ENCODE measurements at regions not wholly inside any gene's neighbourhood (a gene's known extent, or its start where the extent isn't known, plus 50 kb on each side); places are given as distances from the start of the nearest gene placed in this dataset.

DNA sequence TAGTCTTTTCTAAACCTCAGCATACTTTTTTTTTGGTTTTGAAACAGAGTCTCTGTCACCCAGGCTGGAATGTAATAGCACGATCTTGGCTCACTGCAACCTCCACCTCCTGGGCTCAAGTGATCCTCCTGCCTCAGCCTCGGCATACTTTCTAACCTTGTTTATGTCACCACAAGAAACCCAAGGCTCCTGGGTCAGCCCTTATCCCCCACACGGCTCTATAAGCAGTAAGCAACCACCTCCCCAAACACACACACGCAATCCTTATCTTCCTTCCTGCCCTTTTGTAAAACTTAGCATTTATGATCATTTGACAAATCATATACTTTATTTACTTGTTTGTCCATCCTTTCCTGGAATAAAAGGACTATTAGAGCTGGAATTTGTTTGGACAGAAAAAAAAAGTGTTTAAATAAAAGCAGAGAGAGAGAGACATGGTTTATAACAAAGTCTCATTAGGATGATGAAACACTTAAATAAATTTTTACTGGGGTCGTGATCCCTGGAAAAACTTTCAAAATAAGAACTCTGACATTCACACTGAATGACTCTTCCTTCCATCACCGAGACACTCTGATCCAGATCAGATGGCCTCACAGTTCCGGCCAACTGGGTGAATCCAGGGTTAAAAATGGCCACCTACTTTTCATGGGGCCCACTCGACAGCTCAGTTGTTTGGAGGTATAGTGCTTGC lies 72.7 kb upstream of the PIK3CG start:
- no peak overlapping the region for H3K4me3 ChIP-seq (ENCODE audit: low read depth, low read length)
- TF ChIP-seq, protein P1, sequence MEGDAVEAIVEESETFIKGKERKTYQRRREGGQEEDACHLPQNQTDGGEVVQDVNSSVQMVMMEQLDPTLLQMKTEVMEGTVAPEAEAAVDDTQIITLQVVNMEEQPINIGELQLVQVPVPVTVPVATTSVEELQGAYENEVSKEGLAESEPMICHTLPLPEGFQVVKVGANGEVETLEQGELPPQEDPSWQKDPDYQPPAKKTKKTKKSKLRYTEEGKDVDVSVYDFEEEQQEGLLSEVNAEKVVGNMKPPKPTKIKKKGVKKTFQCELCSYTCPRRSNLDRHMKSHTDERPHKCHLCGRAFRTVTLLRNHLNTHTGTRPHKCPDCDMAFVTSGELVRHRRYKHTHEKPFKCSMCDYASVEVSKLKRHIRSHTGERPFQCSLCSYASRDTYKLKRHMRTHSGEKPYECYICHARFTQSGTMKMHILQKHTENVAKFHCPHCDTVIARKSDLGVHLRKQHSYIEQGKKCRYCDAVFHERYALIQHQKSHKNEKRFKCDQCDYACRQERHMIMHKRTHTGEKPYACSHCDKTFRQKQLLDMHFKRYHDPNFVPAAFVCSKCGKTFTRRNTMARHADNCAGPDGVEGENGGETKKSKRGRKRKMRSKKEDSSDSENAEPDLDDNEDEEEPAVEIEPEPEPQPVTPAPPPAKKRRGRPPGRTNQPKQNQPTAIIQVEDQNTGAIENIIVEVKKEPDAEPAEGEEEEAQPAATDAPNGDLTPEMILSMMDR (IDR thresholded peaks at IDR 0.05; ENCODE audit: low read depth, low read length): no peak

DNA sequence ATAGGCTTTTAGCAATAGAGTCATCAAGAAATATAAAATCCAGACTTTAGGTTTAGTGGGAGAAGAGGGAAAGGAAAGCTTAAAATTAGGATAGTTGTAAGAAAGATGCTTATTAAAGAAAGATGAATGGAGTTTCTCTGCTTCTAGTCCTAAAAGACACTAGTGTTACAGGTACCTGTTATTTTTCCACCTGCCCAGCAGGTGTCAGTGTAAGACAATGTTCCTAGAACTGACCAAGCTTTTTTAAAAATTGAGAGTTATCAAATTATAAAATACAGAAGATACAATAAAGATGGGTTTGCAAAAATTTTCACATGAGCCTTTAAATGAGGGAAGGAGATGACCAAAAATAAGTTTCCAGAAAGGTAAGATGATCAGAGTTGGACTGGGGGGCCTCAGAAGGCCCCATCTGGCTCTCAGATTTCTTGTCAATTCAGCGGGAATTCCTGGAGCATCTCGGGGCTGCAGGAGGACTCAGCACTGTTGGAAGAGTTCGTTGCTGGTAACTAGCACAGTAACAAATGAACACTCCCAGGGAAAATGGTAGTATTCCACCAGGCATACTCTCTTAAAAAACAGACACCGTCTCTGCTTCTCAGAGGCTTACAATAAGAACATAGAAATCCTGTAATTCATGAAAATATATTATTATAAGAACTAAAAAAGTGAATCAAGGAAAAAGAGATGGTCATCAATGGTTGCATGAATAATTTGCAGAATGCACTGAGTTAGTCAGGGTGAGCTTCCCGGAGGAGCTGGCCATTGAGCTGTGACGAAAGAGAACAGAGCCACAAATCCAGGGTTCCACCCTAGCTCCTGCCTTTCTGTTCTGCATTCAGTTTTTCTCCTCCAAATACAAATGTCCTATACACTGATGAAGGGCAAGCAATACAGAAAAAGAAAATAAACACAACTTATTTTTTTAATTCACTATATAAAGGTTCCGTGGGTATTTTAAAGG lies 71.8 kb upstream of the PIK3CG start:
- TF ChIP-seq, protein P1 (IDR thresholded peaks at IDR 0.05; ENCODE audit: low read depth, low read length): no peak

DNA sequence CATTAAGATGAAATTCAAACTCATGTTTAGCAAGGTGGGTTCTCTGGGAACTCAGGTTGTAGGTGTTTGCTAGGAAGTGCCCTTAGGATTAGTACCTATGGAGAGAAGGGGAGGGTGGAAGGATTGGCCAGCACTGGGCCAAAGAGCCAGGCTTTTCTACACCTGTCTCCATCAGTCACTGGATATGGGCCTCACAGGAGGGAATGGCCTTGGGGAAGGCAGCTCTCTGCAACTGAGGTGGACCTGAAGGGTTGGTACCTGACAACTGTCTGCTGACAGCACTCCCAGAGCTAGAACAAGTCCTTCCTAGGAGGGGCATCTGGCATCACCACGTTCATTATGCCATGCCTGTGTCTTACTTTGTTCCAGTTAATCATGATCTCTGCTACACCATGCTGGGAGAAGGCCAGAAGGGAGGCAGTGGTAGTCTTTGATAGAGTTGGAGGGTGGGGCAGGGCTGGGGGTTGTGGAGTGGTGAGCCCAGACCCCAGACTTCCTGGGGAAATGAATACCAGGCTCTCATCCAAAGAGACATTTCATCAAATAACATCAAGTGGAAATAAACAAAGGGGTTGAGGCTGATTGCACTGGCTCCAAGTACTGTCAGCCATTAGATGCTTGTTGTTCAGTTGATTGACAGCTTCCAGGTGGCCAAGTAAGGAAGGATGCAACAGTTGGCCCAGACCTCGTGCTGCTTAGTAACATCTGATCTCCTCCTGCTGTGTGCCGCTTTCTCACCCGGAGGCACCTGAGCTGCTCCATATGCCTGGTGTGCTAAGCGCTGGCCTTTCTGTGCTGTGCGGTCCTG lies 70.6 kb upstream of the PIK3CG start:
- H3K4me3 ChIP-seq (ENCODE audit: low read depth, low read length): no peak overlapping the region
- TF ChIP-seq, protein P1 (IDR thresholded peaks at IDR 0.05; ENCODE audit: low read depth, low read length): no peak

More for the DNA sequence above, 71.8 kb upstream of the PIK3CG start:
- H3K4me3 ChIP-seq (ENCODE audit: low read depth, low read length): no peak overlapping the region

DNA sequence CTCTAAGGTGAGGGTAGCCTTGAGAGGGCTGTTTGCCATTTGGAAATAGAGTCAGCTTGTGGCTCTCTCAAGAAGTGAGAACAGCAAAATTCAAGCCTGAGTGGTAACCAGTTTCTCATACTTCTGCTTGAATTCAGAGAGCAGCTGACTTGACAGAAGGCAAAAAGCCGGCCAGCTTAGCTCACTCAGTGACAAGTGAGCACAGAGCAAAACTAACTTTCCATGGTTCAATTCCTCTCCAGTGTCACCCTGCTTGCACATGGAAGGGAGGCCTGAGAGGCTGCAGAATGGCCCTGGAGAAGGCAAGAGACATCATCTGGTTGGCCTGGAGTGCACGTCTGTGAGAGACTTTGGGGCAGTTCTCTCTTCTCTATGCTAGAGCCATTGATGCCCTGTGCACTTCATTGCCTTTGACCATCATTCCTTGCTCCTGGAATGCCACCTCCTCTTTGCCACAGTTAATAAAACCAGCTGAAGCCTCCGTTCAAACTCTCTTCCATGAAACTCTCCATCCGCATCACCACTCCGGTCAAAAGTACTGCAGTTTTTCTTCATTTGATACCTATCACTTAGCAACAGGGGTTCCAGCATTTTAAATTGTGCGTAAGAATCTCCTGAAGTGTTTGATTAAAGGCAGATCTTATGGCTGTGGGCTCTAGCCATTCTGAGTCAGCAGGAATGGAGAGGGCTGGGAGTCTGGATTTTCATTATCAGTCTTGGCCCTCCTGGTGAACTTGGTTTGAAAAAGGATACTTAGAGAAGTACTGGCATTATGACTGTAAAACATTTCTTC lies 69.8 kb upstream of the PIK3CG start:
- TF ChIP-seq, protein P1 (IDR thresholded peaks at IDR 0.05; ENCODE audit: low read depth, low read length): no peak
- no peak overlapping the region for H3K4me3 ChIP-seq (ENCODE audit: low read depth, low read length)

DNA sequence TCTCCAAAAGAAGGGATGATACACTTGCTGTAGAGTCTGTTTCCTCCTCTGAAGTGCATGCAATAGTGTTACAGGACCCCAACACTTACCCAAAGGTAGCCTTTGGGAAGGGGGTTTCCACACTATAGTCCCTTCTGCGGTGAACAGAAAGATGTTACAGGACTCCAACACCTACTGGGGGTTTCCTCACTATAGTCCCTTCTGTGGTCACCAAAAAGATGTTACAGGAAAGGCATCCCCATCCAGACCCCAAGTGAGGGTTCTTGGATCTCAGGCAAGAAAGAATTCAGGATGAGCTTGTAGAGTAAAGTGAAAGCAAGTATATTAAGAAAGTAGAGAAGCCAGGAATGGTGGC lies 69.2 kb upstream of the PIK3CG start:
- no peak overlapping the region for H3K4me3 ChIP-seq (ENCODE audit: low read depth, low read length)
- TF ChIP-seq, protein P1 (IDR thresholded peaks at IDR 0.05; ENCODE audit: low read depth, low read length): no peak

DNA sequence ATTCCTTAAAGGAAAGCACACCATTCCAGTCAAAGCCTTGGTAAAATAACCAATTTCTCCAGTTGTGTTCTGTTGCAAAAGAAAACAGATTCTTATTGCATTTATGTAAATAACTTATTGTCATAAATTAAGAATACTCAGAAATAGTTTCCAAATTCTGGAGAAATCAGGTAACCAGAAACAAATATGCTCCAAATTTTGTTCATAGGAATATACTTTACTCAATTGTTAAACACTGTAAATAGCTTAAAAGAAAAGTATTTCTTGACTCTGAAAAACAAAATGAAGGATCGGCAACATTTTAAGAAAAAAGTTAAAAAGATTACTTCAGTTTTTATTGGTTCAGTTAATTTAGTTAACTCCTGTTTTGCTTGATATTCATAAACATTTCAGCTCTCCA lies 67.1 kb upstream of the PIK3CG start:
- H3K4me3 ChIP-seq (ENCODE audit: low read depth, low read length): no peak overlapping the region
- TF ChIP-seq, protein P1 (IDR thresholded peaks at IDR 0.05; ENCODE audit: low read depth, low read length): no peak
